Adrenal gland (tissue), 9 donors: ENCODE measurements at regions not wholly inside any gene's neighbourhood (a gene's known extent, or its start where the extent isn't known, plus 50 kb on each side); places are given as distances from the start of the nearest gene placed in this dataset.

Source experiments
- DNase-seq, 7 donors: peaks; one replicate each; pipeline ENCODE4 v3.0.0-alpha.2; 2019 to 2020
- H3K27ac ChIP-seq, 5 donors: fragments of 200-600 bp; sonication (generic) in 4 of 5; 1 replicate in 3 of 5; 2 replicates in 2 of 5; pipeline versions ENCODE4 v1.5.1 to v1.8.0; 2016 to 2020; ENCODE audit warnings: mild to moderate bottlenecking in 1 of 5
- H3K27me3 ChIP-seq: fragments of 200-600 bp; 2 replicates; pipeline ENCODE4 v1.8.0; 2021
- H3K36me3 ChIP-seq, 2 donors: fragments of 200-600 bp; replicated peaks in 1 of 2; 1 replicate in 1 of 2; 2 replicates in 1 of 2; pipeline versions ENCODE4 v1.5.1 to v1.8.0; 2018 to 2022
- H3K4me1 ChIP-seq, 2 donors: fragments of 200-600 bp; replicated peaks in 1 of 2; 1 replicate in 1 of 2; 2 replicates in 1 of 2; pipeline versions ENCODE4 v1.5.1 to v1.8.0; 2018 to 2021
- H3K4me3 ChIP-seq, 4 donors: fragments of 200-600 bp; sonication (generic) in 3 of 4; one replicate each; pipeline ENCODE4 v1.5.1; 2016 to 2018
- H3K9me3 ChIP-seq, 3 donors: fragments of 200-600 bp; sonication (generic) in 1 of 3; replicated peaks in 1 of 3; 1 replicate in 2 of 3; 2 replicates in 1 of 3; pipeline versions ENCODE4 v1.5.1 to v1.8.0; 2016 to 2021
- CTCF ChIP-seq, 6 experiments: fragments of 450-650 bp in 4 of 6; fragments of 200-600 bp in 2 of 6; sonication (generic) in 1 of 6; IDR thresholded peaks; 1 replicate in 5 of 6; 2 replicates in 1 of 6; pipeline versions ENCODE4 v1.5.1 to v1.8.0; 2016 to 2021; ENCODE audit warnings: antibody characterized with exemption in 6 of 6, mild to moderate bottlenecking in 2 of 6, moderate library complexity in 1 of 6
- POLR2A ChIP-seq, 2 donors: fragments of 450-650 bp; IDR thresholded peaks; one replicate each; pipeline ENCODE4 v1.6.1; 2017; ENCODE audit warnings: antibody characterized with exemption in 2 of 2, mild to moderate bottlenecking in 2 of 2, moderate library complexity in 1 of 2
- WGBS, 4 donors: extraction: QIAGEN DNeasy Blood & Tissue Kit in 2 of 4; methylation state at CpG; one replicate each; pipeline versions ENCODE4 v1.1.5 to v1.1.7; 2013 to 2017; 5-methylcytosine and 5-hydroxymethylcytosine counted together
- intact Hi-C, 2 donors: fragments of 100-400 bp; cut with DNase I; formaldehyde crosslinking; loops; one replicate each; pipeline versions ENCODE4 v1.14.1 to v1.15.0; 2022 to 2023
- donor health status: healthy with polysubstance abuse.
- donor health status: Bipolar disorder and iron deficiency.
- donor health status: DM: yes; HTN: yes; CAD: no.
- donor health status: DM: no; HTN: no; CAD: no.
- donor health status: DM: no; HTN: no; CAD: no.

- Histone ChIP-seq H3K27ac (no peak overlapping the region), H3K4me1 (no peaks in the 10 kb centered on the region), H3K36me3 (no peaks in the 10 kb centered on the region), H3K27me3 (no peaks in the 10 kb centered on the region), H3K4me3 (no peak overlapping the region), H3K9me3 (no peaks in the 10 kb centered on the region)
- intact Hi-C loops, result no loop called here
- no peak for DNase-seq
- TF ChIP-seq POLR2A (IDR thresholded peaks at IDR 0.05), result no peak
- no peak for TF ChIP-seq CTCF (IDR thresholded peaks at IDR 0.05)
Observed at GRCh38 chr7:9120331-9120730, 686.9 kb downstream of the NXPH1 start.

DNA sequence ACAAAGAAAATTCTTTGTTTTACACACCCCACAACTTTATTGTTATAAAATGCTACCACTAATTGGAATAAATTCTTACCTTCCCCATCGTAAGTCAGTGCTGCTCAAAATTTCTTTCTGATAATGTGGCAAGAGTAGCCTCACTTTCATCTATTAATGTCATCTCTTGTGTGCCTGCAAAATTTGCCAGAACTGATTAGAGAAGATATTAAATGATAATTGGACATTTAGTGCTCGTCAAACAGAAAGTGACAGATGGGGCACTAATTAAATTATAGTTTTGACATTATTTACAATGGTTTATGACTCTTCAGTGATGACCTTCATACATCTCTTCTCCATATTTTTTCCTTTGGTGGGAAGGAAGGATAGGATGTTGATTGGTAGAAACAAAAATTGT lies 690.9 kb downstream of the NXPH1 start:
- no peak overlapping the region for H3K27ac ChIP-seq
- TF ChIP-seq CTCF (IDR thresholded peaks at IDR 0.05) (no peak), POLR2A (IDR thresholded peaks at IDR 0.05) (no peak)
- H3K9me3 ChIP-seq, result no peaks in the 10 kb centered on the region
- WGBS, 4 donors, result 58 to 72% (median 59%) methylated on average over 2 of the region's 2 CpGs
- H3K4me1 ChIP-seq, result no peaks in the 10 kb centered on the region
- no peaks in the 10 kb centered on the region for H3K36me3 ChIP-seq
- DNase-seq, result no peak
- H3K4me3 ChIP-seq, result no peak overlapping the region
- H3K27me3 ChIP-seq, result no peaks in the 10 kb centered on the region
- intact Hi-C loops, result no loop called here

DNA sequence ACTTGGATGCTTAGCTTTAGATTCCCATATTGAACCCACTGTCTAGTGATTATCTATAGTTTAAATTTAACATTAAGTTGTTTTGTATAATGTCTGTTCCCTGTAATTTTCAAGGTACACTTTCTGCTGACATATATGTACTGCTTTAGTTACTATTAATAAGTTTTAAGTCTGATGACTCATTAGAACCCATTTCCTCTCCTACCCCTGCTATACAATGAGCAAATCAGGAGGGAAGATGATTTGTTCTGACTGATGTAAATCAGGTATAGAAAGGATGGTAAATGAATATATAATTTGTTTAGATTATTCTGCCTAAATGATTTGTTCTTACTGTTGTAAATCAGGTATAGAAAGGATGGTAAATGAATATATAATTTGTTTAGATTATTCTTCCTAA lies 691.8 kb downstream of the NXPH1 start:
- Histone ChIP-seq H3K4me1 (no peaks in the 10 kb centered on the region), H3K27ac (no peak overlapping the region), H3K36me3 (no peaks in the 10 kb centered on the region), H3K4me3 (no peak overlapping the region), H3K9me3 (no peaks in the 10 kb centered on the region), H3K27me3 (no peaks in the 10 kb centered on the region)
- no peak for DNase-seq
- TF ChIP-seq CTCF (IDR thresholded peaks at IDR 0.05) (no peak), POLR2A (IDR thresholded peaks at IDR 0.05) (no peak)
- intact Hi-C loops, result no loop called here

GRCh38 chr7:9127901-9128300 lies 694.5 kb downstream of the NXPH1 start:
- no peaks in the 10 kb centered on the region for H3K4me1 ChIP-seq
- TF ChIP-seq POLR2A (IDR thresholded peaks at IDR 0.05) (no peak), CTCF (IDR thresholded peaks at IDR 0.05) (no peak)
- H3K4me3 ChIP-seq, result no peak overlapping the region
- no peaks in the 10 kb centered on the region for H3K27me3 ChIP-seq
- intact Hi-C loops, result no loop called here
- no peak for DNase-seq
- WGBS, 4 donors, result 79 to 88% (median 84%) methylated on average over 5 of the region's 5 CpGs
- no peaks in the 10 kb centered on the region for H3K36me3 ChIP-seq
- H3K27ac ChIP-seq, result no peak overlapping the region
- H3K9me3 ChIP-seq, result no peaks in the 10 kb centered on the region
